ENCODE measurements at regions not wholly inside any gene's neighbourhood (a gene's known extent, or its start where the extent isn't known, plus 50 kb on each side); places are given as distances from the start of the nearest gene placed in this dataset.
"Not testable (repeated sequence)": the region's sequence is repeated elsewhere in the genome, so short reads cannot be mapped to it uniquely, and the experiment has no call there.

GRCh38 chr6:6744551-6744950 lies 156.0 kb downstream of the LY86 start:
- no peak overlapping the region for H3K4me3 ChIP-seq (ENCODE audit: low read depth, low read length)
- no peak for TF ChIP-seq CTCF (IDR thresholded peaks at IDR 0.05; ENCODE audit: low read depth, low read length, missing control alignments)
- in situ Hi-C loops (cut with HindIII; ENCODE audit: low pct_ligation_motif_present, low sequenced_read_pairs) = no loop called here
- no peak overlapping the region for H3K27ac ChIP-seq
- DNase-seq = no peak
- H3K36me3 ChIP-seq (replicated peaks) = no peaks in the 10 kb centered on the region
- no peaks in the 10 kb centered on the region for H3K27me3 ChIP-seq (replicated peaks)

- in situ Hi-C loops (cut with HindIII; ENCODE audit: low pct_ligation_motif_present, low sequenced_read_pairs); H3K4me3 ChIP-seq (ENCODE audit: low read depth, low read length); H3K27ac ChIP-seq; H3K27me3 ChIP-seq (replicated peaks); H3K36me3 ChIP-seq (replicated peaks); DNase-seq: not testable (repeated sequence)
Measured at GRCh38 chr6:6745637-6746332, 157.3 kb downstream of the LY86 start.

GRCh38 chr6:6746333-6746969 lies 157.9 kb downstream of the LY86 start:
- no peak for DNase-seq
- H3K4me3 ChIP-seq (ENCODE audit: low read depth, low read length) = no peak overlapping the region
- no peak for TF ChIP-seq CTCF (IDR thresholded peaks at IDR 0.05; ENCODE audit: low read depth, low read length, missing control alignments)
- H3K36me3 ChIP-seq (replicated peaks) = no peaks in the 10 kb centered on the region
- in situ Hi-C loops (cut with HindIII; ENCODE audit: low pct_ligation_motif_present, low sequenced_read_pairs) = no loop called here
- no peaks in the 10 kb centered on the region for H3K27me3 ChIP-seq (replicated peaks)
- H3K27ac ChIP-seq = no peak overlapping the region

GRCh38 chr6:6746970-6747338 lies 158.4 kb downstream of the LY86 start:
- Histone ChIP-seq H3K4me3 (ENCODE audit: low read depth, low read length) (no peak overlapping the region), H3K27ac (no peak overlapping the region), H3K27me3 (replicated peaks) (no peaks in the 10 kb centered on the region), H3K36me3 (replicated peaks) (no peaks in the 10 kb centered on the region)
- TF ChIP-seq CTCF (IDR thresholded peaks at IDR 0.05; ENCODE audit: low read depth, low read length, missing control alignments) = no peak
- in situ Hi-C loops (cut with HindIII; ENCODE audit: low pct_ligation_motif_present, low sequenced_read_pairs) = no loop called here
- no peak for DNase-seq

GRCh38 chr6:6747371-6747770 lies 158.9 kb downstream of the LY86 start:
- TF ChIP-seq CTCF (IDR thresholded peaks at IDR 0.05; ENCODE audit: low read depth, low read length, missing control alignments) = no peak
- Histone ChIP-seq H3K27me3 (replicated peaks) (no peaks in the 10 kb centered on the region), H3K36me3 (replicated peaks) (no peaks in the 10 kb centered on the region), H3K4me3 (ENCODE audit: low read depth, low read length) (no peak overlapping the region), H3K27ac (no peak overlapping the region)
- no peak for DNase-seq
- in situ Hi-C loops (cut with HindIII; ENCODE audit: low pct_ligation_motif_present, low sequenced_read_pairs) = no loop called here

DNA sequence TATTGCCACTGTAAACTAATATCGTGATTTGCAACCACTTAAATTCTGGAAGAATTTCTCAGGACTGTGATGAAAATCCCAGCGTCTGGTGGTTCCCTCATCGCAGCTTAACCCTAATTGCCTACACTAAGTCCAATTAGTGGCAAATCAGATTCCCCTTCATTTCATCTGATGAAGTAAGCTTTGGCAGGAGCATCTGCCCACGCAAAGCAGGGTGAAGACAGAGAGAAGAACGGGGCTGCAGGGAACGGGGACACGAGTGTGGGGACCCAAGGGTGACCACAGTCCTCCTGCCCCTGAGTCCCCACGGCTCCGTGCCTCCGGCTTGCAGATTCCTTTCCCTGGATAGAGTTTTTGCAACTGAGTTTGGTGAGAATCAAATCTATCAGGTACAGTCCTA lies 159.5 kb downstream of the LY86 start:
- no peak for TF ChIP-seq CTCF (IDR thresholded peaks at IDR 0.05; ENCODE audit: low read depth, low read length, missing control alignments)
- Histone ChIP-seq H3K36me3 (replicated peaks) (no peaks in the 10 kb centered on the region), H3K27ac (no peak overlapping the region), H3K4me3 (ENCODE audit: low read depth, low read length) (no peak overlapping the region), H3K27me3 (replicated peaks) (no peaks in the 10 kb centered on the region)
- DNase-seq = no peak
- in situ Hi-C loops (cut with HindIII; ENCODE audit: low pct_ligation_motif_present, low sequenced_read_pairs) = no loop called here

Data from brain microvascular endothelial cell (primary cell).